Lung (tissue), 11 donors: ENCODE measurements at regions not wholly inside any gene's neighbourhood (a gene's known extent, or its start where the extent isn't known, plus 50 kb on each side); places are given as distances from the start of the nearest gene placed in this dataset.

Experiments
- ATAC-seq: fragments of 200-7000 bp; cut with Tn5 transposase; one replicate; pipeline ENCODE4 v1.9.1; 2020; ENCODE audit warnings: moderate number of reproducible peaks; ENCODE audit not compliant: insufficient read depth, low FRiP score
- DNase-seq, 3 donors: peaks; one replicate each; pipeline ENCODE4 v3.0.0-alpha.2; 2013 to 2017
- H3K27ac ChIP-seq, 2 donors: one replicate each; pipeline ENCODE4 v1.5.1; 2013; ENCODE audit warnings: mild to moderate bottlenecking in 2 of 2, moderate library complexity in 2 of 2, control low read depth in 1 of 2, inconsistent platforms in 1 of 2, low read depth in 1 of 2, low read length in 1 of 2
- H3K27me3 ChIP-seq, 3 donors: one replicate each; pipeline ENCODE4 v1.5.1; 2013; ENCODE audit warnings: low read length in 2 of 3; ENCODE audit not compliant: control insufficient read depth in 3 of 3, insufficient read depth in 3 of 3
- H3K36me3 ChIP-seq, 4 donors: one replicate each; pipeline ENCODE4 v1.5.1; 2013; ENCODE audit warnings: low read length in 4 of 4, mild to moderate bottlenecking in 1 of 4, moderate library complexity in 1 of 4; ENCODE audit not compliant: control insufficient read depth in 4 of 4, insufficient read depth in 4 of 4
- H3K4me1 ChIP-seq, 5 donors: one replicate each; pipeline ENCODE4 v1.5.1; 2013; ENCODE audit warnings: low read length in 5 of 5, mild to moderate bottlenecking in 2 of 5, moderate library complexity in 1 of 5; ENCODE audit not compliant: control insufficient read depth in 5 of 5, insufficient read depth in 5 of 5
- H3K4me3 ChIP-seq: one replicate; pipeline ENCODE4 v1.5.1; 2013; ENCODE audit warnings: mild to moderate bottlenecking, control low read depth, moderate library complexity
- H3K9ac ChIP-seq, 2 donors: one replicate each; pipeline ENCODE4 v1.5.1; 2013; ENCODE audit warnings: low read length in 2 of 2, control low read depth in 1 of 2; ENCODE audit not compliant: insufficient read depth in 1 of 2
- H3K9me3 ChIP-seq, 4 donors: one replicate each; pipeline ENCODE4 v1.5.1; 2013; ENCODE audit warnings: low read length in 3 of 4, mild to moderate bottlenecking in 1 of 4, moderate library complexity in 1 of 4; ENCODE audit not compliant: control insufficient read depth in 4 of 4, insufficient read depth in 3 of 4
- WGBS, 2 donors: extraction: QIAGEN DNeasy Blood & Tissue Kit; methylation state at CpG; one replicate each; pipeline ENCODE4 v1.1.7; 2013; 5-methylcytosine and 5-hydroxymethylcytosine counted together
- TF ChIP-seq, protein P1 (sequence below): IDR thresholded peaks from 2 replicates; pipeline ENCODE4 v1.5.1; 2012; ENCODE audit warnings: mild to moderate bottlenecking; ENCODE audit errors: control extremely low read depth, extremely low read depth
- donor health status: control.
- donor health status: control.
- donor health status: Bipolar disorder and iron deficiency.
- donor health status: healthy.
- donor health status: DM: yes; HTN: yes; CAD: no.

DNA sequence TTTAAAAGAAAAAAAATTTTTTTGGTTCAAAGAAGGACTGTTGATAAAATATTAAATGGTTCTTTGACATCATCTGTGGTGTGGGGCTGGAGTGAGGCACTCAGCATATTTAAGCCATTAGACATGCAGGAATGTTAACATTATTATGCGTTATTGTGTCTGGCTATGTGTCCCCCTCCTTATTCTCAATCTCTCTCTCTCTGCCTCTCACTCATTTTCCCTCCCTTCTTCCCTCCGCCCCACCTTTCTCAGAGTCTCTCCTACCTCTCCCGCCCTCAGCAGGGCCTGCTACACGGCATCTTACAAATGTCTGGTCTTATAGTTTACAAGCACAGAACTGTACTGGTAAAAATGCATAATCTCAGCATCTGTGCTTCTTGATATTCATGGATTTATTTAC lies 287.8 kb upstream of the TMEM161B start:
- H3K27ac ChIP-seq: no peak overlapping the region
- H3K4me3 ChIP-seq: no peak overlapping the region
- H3K4me1 ChIP-seq: no peaks in the 10 kb centered on the region
- DNase-seq: no peak
- H3K9ac ChIP-seq: no peak overlapping the region
- 58 to 71% methylated on average over 4 of the region's 4 CpGs for WGBS, 2 donors
- no peaks in the 10 kb centered on the region for H3K27me3 ChIP-seq
- TF ChIP-seq, protein P1, sequence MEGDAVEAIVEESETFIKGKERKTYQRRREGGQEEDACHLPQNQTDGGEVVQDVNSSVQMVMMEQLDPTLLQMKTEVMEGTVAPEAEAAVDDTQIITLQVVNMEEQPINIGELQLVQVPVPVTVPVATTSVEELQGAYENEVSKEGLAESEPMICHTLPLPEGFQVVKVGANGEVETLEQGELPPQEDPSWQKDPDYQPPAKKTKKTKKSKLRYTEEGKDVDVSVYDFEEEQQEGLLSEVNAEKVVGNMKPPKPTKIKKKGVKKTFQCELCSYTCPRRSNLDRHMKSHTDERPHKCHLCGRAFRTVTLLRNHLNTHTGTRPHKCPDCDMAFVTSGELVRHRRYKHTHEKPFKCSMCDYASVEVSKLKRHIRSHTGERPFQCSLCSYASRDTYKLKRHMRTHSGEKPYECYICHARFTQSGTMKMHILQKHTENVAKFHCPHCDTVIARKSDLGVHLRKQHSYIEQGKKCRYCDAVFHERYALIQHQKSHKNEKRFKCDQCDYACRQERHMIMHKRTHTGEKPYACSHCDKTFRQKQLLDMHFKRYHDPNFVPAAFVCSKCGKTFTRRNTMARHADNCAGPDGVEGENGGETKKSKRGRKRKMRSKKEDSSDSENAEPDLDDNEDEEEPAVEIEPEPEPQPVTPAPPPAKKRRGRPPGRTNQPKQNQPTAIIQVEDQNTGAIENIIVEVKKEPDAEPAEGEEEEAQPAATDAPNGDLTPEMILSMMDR: no peak
- H3K9me3 ChIP-seq: no peaks in the 10 kb centered on the region
- H3K36me3 ChIP-seq: no peaks in the 10 kb centered on the region
- ATAC-seq: no peak

DNA sequence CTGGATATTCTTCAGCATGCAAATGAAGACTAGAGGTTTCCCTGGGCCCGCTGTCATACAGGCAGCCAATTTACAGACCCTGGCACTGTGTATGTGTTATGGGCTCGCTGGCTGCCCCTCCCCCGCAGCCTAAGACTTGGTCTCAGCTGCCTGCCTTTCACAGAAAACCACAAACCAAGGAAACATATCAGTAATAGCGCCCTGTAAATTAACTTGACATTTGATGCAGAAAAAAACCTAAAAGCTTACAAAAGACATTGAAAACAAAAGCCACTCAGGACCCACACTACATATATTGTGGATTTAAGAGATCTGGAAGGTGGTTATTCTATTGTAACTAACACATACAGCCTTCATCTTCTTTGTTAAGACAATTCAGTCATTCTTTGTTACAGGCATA lies 287.0 kb upstream of the TMEM161B start:
- Histone ChIP-seq H3K27me3 (no peaks in the 10 kb centered on the region), H3K27ac (no peak overlapping the region), H3K4me1 (no peaks in the 10 kb centered on the region), H3K9me3 (no peaks in the 10 kb centered on the region), H3K36me3 (no peaks in the 10 kb centered on the region), H3K9ac (no peak overlapping the region), H3K4me3 (no peak overlapping the region)
- TF ChIP-seq, protein P1: no peak
- DNase-seq (peak in 1 of 3 donors; percentile 0), ATAC-seq (no peak)
- WGBS, 2 donors: 9 to 17% methylated on average over 4 of the region's 4 CpGs

DNA sequence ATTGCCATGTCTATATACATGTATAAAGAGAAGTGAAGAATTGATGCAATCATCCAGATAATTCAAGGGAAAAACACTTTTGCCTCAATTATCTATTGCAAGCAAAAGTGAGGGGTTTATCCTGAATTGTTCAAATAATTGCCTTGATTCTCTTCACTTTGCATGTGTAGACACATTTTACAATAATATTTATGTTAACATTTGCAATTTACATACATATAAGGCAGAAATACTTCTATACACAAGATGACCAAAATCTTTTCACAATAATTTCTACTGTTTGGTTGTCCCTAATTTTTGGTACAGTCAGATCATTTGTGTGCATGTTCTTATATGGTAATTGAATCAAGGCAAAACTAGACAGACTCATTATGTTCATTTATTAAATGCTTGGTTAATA lies 285.3 kb upstream of the TMEM161B start:
- no peak overlapping the region for H3K4me3 ChIP-seq
- no peak overlapping the region for H3K27ac ChIP-seq
- DNase-seq (no peak), ATAC-seq (no peak)
- no peaks in the 10 kb centered on the region for H3K27me3 ChIP-seq
- TF ChIP-seq, protein P1: no peak
- no peak overlapping the region for H3K9ac ChIP-seq
- no peaks in the 10 kb centered on the region for H3K9me3 ChIP-seq
- H3K36me3 ChIP-seq: no peaks in the 10 kb centered on the region
- no peaks in the 10 kb centered on the region for H3K4me1 ChIP-seq

DNA sequence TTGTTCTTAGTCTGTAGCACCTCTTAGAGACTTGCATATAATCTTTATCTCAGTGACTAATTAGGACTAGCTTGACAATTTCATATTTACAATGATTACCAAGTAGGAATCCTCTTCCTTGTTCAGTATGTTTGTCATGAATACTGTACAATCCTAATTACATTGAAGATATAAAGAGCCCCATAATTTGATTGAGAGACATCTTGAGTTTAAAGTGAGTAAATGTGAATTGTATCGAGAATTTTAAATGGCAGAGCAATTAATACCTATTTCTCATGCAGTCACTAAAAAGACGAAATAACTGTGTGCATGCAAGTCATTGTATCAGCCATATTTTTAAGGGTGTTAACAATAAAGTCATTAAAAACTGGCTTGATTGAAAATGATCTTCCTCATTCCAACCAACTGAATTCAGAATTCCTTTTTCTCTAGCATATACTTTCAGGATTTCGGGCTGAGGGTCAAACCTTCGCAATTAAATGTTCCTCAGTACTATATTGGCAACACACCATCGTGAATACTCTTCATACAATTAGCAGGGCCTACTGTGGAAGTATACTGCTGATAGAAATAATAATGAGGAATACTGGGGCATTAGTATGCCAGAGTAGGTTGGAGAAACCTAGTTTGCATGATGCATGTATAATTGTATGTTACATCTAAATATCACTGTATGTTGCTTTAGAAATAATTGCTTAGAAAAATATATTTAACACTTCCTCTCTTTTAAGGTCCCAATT lies 284.7 kb upstream of the TMEM161B start:
- Histone ChIP-seq H3K36me3 (no peaks in the 10 kb centered on the region), H3K9me3 (no peaks in the 10 kb centered on the region), H3K9ac (no peak overlapping the region), H3K27me3 (no peaks in the 10 kb centered on the region), H3K27ac (no peak overlapping the region), H3K4me1 (no peaks in the 10 kb centered on the region), H3K4me3 (no peak overlapping the region)
- no peak for DNase-seq
- TF ChIP-seq, protein P1: no peak
- no peak for ATAC-seq
- WGBS, 2 donors: 85 to 95% methylated on average over 5 of the region's 5 CpGs
